ENCODE measurements at regions not wholly inside any gene's neighbourhood (a gene's known extent, or its start where the extent isn't known, plus 50 kb on each side); places are given as distances from the start of the nearest gene placed in this dataset.

GRCh38 chr20:39299783-39300182, 337.6 kb downstream of the DHX35 start:
- TF ChIP-seq CTCF (conservative IDR thresholded peaks at IDR 0.05) (no peak), EZH2 (IDR thresholded peaks at IDR 0.05; ENCODE audit: low read depth) (no peak)
